SK-N-MC (cell line): ENCODE measurements at regions not wholly inside any gene's neighbourhood (a gene's known extent, or its start where the extent isn't known, plus 50 kb on each side); places are given as distances from the start of the nearest gene placed in this dataset.

Source experiments
- EZH2 ChIP-seq: fragments of 200-600 bp; sonication (generic); IDR thresholded peaks from one replicate; pipeline ENCODE4 v1.6.1; 2017; ENCODE audit warnings: antibody characterized with exemption
- FOXP2 ChIP-seq: optimal IDR thresholded peaks from 2 replicates; pipeline ENCODE3; 2011; ENCODE audit warnings: mild to moderate bottlenecking, moderate library complexity; ENCODE audit not compliant: insufficient read depth; ENCODE audit errors: extremely low read length, control extremely low read depth
- POLR2AphosphoS5 ChIP-seq: IDR thresholded peaks from 2 replicates; pipeline ENCODE4 v1.6.1; 2012; ENCODE audit warnings: mild to moderate bottlenecking, low read depth, low read length, borderline replicate concordance

DNA sequence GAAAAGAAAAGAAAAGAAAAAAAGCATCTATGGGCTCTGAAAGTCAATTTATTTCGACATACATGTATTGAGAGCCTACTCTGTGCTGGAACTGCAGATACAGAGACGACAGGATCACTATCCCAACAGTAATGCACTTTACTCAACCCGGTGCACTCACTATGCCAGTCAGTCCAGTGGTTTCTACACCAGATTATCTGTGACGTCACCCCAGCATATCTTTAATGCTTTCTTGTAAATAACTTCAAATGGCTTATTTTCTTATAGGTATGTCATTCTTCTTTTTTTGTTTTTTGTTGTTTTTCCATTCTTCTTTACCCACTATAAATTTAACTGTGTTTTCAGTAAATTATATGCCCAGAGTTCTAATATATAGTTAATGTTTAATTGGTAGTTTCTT, 800.0 kb upstream of the FANCL start:
- TF ChIP-seq POLR2AphosphoS5: no peak
- no peak for TF ChIP-seq FOXP2
- no peak for TF ChIP-seq EZH2
